ENCODE measurements at regions not wholly inside any gene's neighbourhood (a gene's known extent, or its start where the extent isn't known, plus 50 kb on each side); places are given as distances from the start of the nearest gene placed in this dataset.

DNA sequence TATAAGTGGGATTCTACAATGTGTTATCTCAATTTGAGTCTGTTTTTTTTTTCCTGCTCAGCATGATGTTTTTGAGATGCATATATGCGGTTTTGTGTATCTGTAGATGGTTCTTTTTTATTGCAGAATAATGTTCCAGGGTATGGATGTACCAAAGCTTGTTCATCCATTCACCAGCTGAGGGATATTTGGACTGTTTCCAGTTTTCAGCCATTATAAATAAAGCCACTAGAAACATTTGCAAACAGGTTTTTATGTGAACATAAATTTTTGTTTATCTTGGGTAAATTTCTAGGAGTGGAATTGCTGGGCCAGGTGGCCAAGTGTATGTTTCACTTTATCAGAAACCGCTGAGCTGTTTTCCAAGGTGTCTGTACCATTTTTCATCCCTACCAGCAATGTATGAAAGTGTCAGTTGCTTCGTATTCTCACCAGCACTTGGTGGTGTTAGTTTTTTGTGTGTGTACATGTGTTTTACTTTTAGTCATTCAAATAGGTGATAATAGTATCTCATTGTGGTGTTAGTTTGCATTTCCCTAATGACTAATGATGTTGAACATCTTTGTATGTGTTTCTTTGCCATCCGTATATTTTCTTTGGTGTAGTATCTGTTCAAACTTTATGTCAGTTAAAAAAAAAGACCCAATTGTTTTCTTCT is 124.2 kb downstream of the CEBPB start:
- no peak for DNase-seq

DNA sequence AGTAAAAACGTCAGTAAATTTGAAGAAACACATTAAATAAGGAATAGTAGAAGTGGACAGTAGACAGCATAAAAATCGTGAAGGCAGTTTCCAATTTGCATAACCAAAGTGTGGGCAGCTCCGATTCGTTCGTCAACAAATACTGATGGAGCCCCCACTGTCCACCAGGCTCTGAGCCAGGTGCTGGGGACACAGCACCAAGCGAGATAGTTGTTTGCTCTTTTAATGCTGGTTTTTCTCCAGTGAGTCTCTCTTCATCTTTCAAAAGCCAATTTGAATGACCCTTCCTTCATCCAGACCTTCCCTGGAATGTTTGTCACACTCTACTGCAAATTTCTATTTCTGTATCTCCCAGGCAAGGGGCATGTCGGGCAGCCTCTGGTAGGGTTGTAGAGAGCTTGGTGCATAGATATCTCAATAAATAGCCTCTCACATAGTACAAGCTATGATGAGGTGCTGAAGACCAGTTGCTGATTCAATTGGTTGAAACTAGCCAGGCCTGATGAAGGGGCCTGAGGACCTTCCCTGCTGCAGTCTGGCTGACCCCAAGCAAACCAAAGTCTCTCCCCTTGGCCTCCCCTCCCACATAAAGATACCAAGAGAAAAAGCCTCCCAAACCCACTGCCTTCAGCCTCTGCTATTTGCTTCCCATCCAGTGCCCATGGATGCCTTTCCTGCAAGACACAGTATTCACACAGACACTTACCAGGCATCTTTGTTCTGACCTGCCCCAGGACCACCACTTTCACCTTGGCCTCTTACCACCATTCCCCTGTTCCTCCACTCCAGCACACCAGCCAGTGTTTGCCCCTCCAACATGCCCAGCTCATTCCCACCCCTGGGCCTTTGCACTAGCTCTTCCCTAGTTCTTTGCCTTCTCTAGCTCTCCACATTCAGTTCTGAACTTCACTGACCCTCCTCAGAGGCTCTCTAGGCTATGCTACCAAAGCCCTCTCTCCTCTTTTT is 125.2 kb downstream of the CEBPB start:
- peak; percentile 48 for DNase-seq

DNA sequence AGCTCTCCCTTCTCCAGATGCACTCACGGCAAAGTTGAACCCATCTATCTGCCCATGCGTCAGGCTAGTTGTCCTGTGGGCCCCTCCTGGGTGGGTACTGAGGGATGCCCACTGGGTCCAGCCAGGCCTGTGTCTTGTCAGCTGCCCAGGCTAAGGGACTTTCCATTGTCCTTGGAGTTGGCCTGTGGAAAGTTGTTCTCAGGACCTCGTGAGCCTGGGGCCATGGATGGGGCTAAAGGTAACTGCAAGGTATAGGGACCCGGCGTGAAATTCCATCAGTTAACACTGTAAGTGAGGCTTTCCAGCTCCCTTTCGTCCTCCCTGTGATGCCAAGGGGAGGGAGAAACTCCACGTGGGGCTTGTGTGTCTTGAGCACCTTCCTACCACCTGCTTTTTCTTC is 126.5 kb downstream of the CEBPB start:
- DNase-seq = no peak

DNA sequence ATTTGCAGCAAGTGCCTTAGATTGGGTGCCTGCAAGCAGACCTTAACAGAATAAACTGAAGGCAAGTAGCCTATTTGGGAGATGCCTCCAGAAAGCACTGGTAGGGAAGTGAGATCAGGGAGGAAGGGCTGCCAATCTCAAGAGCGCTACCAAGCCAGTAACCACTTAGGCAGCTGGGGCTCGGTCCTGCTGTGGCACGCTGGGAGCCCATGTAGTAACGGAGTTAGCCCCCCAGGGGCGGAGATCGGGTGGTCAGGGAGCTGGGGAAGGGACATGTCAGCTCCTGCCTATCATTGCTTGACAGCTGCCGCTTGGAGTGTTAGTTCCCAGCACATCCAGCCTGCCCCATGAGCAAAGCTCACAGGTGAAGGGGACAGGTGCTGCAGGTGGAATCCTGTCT is 127.0 kb downstream of the CEBPB start:
- DNase-seq = peak; percentile 18

DNA sequence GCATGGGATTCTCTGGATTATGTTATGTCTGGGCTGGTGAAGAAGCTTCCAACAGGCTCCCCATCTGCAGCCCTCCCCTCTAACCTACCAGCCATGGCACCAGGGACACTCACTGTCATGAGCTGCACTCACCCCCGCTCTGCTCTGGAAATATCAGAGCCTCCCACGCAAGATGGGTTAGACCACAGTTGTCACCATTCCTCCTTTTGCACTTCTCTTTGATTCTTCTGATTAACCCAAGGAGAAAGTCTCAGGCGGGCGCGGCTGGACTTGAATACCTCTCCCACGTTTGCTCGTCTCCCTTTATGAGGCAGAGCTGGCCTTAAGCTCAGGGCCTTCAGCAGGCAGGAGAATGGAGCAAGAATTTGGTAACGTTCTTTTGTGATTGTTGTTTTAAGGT is 128.1 kb downstream of the CEBPB start:
- no peak for DNase-seq

DNA sequence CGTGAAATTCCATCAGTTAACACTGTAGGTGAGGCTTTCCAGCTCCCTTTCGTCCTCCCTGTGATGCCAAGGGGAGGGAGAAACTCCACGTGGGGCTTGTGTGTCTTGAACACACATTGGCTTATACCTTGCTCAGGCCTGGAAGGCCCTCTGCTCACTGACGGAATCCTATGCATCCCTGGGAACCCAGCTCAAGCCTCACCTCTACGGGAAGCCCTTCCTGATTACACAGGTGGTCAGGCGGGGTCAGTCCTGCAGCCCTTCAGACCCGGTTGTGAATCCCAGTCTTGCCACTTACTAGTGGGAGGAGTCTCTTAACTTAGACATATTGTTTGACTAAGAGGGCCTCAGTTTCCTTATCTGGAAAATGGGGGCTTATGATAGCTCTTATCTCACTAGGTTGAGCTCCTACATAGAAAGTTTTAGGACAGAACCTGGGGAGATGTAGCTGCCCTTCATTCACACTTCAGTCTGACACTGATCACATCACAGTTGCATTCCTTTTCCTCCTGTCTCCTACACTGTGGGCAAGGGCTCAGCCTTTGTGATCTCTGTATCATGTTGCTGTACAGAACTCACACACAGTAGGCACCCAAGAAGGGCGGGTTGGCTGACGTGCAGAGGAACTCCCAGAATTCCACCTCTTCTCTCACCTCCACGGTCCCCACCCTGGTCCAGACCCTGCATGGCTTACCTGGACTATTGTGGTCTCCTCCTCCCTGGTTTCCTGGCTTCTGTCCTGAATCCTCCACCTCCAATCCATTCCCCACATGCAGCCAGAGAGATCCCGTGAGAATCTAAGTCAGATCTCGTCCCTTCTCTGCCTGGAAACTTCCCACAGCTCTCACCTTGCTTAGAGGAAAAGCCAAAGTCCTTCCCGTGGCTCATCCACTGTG is 129.6 kb downstream of the CEBPB start:
- DNase-seq = no peak

DNA sequence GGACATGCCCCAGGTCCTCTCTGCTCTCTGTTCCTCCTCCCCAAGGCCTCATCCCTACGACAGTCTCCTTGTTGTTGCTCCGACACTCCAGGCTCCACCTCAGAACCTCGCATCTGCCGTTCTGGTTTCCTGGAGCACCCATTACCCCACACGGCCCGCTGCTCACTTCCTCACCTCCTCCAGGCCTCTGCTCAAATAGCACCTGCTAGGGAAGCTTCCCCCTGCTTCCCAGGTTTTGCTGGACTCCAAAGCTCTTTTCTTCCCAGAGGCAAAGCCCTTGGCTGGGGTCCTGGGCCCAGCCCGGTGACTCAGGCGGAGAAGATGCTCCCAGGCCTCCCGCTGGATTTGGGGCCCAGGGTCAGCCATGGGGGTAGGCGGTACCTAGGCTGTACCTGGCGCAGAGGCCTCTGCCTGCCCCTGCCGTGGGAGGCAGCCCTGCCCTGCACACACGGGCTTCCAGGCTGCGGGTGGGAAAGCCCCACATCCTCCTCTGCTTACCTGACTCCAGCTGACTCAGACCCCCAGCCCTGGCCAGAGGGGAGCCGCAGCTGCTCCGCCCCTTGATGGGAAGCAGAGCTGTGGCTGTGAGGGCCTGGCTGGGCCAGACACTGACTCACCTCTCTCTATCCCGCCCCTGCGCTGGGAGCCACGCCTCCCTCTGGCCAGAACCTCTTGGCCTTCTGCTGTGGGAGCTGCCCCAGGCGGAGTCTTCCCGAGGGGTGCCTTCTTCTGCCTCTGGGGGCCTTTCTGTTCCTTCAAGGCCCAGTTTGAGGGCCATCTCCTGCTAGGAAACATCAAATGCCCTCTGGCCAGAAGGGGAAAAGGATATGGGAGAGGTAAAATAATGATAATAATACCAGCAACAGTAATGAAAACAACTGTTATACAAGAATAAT is 130.5 kb downstream of the CEBPB start:
- no peak for DNase-seq

DNA sequence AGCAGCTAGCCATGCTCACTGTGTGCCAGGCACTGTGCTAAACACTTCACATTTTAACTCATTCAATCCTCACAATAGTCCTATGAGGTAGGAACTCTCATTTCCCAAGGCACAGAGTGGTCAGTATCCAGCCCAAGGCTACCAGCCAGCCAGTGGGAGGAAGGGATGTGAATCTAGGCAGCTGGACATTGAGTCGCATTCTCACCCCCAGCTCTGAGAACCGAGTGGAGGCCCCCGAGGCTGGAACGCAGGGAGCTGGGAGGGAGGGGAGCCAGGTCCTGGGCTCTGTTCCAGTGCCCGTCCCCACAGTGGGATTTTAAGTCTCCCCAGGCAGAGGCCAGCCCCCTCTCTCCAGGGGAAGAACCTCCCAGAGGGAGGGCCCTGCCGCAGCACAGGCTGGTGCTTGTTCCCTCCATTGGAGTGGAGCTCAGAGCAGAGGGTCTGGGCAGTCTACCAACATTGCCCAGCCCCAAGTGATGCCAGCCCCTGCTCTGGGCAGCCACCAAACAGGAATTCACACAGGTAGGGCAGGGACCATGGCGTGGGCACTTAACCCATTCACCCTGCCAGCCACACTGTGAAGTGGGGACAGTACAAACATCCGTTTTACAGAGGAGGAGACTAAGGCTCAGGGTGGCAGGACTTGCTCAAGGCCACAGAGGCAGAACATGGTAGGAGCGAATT is 131.3 kb downstream of the CEBPB start:
- DNase-seq = no peak

DNA sequence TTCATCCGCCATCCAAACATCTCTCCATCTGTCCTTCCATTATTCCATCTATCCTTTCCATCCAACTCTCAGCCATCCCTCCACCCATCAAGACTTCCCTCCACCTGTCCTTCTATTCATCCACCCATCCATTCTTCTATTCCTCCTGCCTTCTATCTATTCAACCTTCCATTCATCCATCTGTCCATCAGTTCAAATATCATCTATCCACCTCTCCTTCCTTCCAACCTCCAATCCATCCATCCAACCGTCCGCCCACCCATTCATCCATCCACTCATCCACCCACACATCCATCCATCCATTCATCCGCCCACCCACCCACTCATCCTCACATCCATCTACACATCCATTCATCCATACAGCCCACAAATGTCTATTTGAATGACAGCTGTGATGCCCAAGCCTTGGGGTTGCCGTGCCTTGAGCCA is 132.1 kb downstream of the CEBPB start:
- DNase-seq = no peak

DNA sequence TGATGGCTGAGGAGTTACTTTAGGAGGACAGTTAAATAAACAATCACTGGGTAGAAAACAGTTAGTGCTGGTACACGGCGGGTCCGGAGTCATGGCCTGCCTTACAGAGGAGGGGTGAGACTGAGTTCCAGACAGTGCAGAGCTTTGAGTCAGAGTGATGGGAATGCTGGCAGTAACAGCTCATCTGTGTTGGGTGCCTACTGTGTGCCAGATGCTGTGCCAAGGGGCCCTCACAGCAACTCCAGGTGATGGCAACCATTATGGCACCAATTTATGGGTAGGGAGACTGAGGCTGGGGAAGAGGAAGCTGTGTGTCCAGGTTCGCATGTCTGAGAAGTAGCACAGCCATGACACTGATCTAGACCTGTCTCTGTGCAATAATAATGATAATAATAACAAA is 132.6 kb downstream of the CEBPB start:
- no peak for DNase-seq

DNA sequence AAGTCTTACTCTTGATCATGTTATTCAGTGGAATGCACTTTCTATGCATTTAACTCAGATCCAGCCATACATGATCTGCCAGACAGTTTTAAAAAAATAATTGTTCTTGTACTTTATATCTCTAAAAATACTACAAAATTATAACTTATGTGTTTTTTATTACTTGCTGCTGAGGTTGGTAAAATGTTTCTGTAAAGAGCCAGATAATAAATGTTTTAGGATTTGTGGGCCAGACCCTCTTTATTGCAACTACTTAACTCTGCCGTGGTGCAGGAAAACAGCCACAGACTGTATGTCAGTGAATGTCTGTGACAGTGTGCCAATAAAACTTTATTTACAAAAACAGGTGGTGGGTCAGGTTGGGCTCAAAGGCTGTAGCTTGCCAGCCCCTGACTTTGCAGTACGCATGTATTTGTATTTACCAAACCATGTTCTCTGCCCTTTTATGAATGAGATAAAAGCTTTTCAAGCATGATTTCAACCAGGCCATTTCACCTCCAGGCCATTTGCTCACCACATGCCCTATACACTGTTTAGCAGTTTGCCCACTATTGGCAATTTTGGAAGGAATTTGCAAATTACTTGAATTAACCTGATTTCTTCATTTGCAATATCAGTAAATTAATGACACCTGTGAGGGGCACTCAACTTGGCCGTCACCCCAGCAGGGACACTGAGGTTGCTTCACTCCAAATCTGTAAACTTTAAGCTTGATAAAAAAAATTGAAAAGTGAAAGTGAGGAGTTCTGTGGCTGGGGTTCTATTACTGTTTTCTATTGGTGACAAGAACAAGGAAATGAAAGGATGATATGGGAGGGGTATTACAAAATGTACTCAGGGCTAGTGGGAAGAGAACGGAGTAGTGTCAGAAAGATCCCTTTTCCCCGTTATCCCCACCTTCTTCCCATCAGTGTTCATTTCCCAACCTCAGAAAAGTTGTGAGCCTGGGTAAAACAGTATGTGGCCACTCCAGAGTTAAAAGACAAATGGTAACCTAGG is 133.4 kb downstream of the CEBPB start:
- DNase-seq = no peak

DNA sequence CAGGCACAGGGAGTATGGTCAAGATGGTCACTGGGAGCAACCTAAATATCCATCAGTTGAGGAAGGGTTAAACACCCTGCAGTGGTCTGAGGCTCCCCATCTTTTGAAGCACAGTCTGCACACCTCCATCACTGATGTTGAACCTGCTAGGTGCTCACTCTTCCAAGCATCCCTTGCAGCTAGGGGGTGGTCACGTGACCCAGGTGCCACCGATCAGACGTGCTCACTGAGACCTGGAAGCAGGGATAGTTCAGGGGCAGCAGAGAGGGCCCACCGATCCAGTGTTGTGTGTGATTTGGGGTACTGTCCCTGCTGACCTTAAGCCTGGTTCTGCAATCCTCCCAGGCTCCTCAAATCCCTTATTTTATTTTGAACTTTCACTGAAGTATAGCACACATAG is 134.6 kb downstream of the CEBPB start:
- DNase-seq = no peak

DNA sequence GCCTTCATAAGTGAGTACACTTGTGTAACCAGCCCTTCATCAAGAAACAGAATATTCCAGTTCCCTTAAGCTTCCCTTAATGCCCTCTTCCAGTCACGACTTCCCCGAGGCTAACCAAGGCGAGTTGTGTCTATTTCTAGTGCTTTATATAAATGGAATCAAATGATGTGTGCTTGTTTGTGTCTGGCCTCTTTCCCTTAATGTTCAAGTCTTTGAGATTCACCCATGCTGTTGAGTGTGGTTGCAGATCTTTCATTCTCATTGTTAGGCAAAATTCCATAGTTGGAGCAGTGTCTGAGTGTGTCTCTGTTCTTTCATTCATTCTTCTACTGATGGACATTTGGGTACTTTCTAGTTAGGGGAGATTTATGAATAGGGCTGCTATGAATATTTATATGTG is 135.0 kb downstream of the CEBPB start:
- DNase-seq = no peak

DNA sequence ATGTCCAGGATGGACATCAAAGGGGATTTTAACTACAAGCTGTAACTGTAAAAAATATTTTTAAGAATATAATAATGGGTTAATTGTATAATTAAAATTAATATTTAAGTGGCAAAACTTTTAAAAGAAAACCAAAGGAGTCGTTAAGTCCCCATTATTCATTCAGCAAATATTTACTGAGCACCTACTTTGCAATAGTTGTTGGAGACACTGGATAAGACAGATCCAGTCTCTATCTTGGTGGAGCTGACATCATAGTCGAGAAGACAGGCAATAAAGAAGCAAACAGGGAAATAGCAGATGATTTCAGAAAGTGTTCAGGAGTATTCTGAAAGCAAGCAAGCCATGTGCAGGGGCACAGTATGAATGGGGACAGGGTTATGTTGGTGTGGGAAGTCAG is 137.0 kb downstream of the CEBPB start:
- DNase-seq = no peak

DNA sequence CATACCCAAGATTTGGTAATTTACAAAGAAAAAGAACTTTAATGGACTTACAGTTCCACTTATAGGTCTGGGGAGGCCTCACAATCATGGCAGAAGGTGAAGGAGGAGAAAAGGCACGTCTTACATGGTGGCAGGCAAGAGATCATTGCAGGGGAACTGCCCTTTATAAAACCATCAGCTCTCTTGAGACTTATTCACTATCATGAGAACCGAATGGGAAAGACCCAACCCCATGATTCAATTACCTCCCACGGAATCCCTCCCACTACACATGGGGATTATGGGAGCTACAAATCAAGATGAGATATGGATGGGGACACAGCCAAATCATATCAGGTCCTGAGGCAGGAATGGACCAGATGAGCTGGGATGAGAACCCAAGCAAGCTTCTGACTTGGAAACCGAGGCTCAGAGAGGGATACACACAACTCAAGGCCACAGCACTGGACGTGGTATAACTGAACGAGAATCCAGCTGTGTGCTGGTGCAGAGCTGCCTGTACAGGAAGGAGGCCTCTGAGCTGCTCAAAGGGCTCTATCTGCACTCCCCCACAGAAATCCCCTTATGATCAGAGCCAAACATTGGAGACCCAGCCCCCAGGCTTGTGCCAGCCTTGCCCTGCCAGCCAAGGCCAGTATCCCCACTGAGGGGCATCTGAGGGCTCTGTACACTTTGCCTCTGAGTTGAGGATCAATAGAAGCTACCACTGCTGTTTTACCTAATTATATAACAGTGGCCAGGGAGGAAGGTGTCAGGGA is 137.8 kb downstream of the CEBPB start:
- DNase-seq = no peak

DNA sequence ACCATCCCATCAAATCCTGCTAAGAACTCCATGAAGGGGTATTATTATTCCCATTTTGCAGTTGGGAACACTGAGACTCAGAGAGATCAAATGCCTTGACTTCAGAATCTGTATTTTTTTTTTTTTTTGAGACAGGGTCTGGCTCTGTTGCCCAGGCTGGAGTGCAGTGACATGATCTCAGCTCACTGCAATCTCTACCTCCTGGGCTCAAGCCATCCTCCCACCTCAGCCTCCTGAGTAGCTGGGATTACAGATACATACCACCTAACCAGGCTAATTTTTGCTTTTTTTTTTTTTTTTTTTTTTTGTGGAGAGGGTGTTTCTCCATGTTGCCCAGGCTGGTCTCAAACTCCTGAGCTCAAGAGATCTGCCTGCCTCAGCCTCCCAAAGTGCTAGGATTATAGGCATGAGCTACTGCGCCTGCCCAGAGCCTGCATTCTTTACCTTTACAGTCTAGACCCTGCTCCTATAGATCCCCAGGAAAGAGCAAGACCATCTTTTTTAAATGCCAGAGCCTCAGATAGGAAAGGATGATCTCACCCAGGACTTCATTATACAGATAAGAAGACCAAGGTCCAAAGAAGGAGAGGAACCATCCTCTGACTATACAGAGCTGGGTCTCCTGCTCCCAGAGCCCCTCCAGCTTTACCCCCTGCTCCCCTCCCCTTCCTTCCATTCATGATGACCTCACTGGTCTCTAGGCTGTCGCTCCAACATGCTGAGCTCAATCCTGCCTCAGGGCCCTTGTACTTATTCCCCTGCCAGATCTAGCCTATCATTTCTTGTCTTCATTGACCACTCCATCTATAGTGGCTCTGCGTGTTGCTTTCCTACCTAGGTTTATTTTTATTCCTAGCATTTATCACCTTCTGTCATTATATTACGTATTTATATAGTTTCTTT is 138.6 kb downstream of the CEBPB start:
- no peak for DNase-seq

DNA sequence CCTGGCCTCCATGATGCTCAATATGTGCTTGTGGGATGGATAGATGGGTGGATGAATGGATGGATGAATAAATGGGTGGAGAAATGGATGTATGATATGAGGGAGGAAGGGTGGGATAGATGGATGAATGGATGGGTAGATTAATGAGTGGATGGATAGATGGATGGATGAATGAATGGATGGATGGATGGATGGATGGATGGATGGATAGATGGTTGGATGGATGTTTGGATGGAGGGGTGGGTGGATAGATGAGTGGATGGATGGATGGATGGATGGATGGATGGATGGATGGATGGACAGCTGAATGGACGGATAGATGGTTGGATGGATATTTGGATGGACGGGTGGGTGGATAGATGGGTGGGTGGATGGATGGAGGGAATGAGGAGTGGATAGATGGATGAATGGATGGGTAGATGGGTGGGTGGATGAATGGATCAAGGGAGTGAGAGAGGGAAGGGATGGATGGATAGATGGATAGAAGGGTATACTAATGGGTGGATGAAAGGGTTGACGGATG is 139.4 kb downstream of the CEBPB start:
- DNase-seq = no peak
